Rectal smooth muscle tissue (tissue), 1 donor: ENCODE measurements at regions not wholly inside any gene's neighbourhood (a gene's known extent, or its start where the extent isn't known, plus 50 kb on each side); places are given as distances from the start of the nearest gene placed in this dataset.
A peak's percentile ranks its signal among the peaks of the same experiment; 100 is the strongest.

ENCODE experiments used
- H3K27ac ChIP-seq: one replicate; pipeline ENCODE4 v1.7.0; 2013; ENCODE audit warnings: low read depth, low read length, inconsistent platforms
- H3K27me3 ChIP-seq: one replicate; pipeline ENCODE4 v1.7.0; 2013; ENCODE audit warnings: low read length; ENCODE audit not compliant: control insufficient read depth, insufficient read depth
- H3K36me3 ChIP-seq: one replicate; pipeline ENCODE4 v1.7.0; 2013; ENCODE audit warnings: low read length; ENCODE audit not compliant: control insufficient read depth, insufficient read depth
- H3K4me1 ChIP-seq: one replicate; pipeline ENCODE4 v1.7.0; 2013; ENCODE audit warnings: low read length; ENCODE audit not compliant: control insufficient read depth, insufficient read depth
- H3K4me3 ChIP-seq: one replicate; pipeline ENCODE4 v1.7.0; 2013; ENCODE audit warnings: low read length
- H3K9ac ChIP-seq: one replicate; pipeline ENCODE4 v1.7.0; 2013; ENCODE audit warnings: low read length

DNA sequence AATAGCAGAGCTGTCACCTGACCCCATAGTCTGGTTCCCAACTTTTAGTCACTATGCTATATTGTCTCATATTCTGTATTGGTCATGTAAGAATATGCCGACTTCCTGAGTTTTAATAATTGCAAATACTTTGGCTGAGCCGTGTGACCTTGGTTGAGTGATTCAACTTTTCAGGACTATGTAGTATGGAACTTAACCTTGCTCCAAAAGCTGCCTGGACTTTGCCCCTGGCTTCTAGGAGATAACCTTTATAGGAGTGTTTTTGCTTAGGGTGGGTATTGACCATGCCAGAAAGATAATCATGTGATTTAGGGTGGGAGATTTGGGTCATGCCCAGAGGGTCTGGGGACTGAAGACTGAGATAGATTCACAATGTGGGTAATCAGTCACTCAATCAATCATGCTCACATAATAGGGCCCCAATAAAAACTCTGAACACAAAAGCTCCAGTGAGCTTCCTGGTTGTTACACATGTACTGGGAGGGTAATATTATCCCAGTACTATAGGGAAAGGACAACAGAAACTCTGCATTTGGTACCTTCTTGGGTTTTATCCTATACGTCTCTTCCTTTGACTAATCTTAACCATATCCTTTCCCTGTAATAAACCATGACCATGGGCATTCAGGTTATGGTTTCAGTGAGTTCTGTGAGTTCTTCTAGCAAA is 235.6 kb downstream of the RNF152 start:
- H3K9ac ChIP-seq, result no peak overlapping the region
- no peaks in the 10 kb centered on the region for H3K4me1 ChIP-seq
- no peak overlapping the region for H3K4me3 ChIP-seq
- H3K36me3 ChIP-seq, result no peaks in the 10 kb centered on the region
- H3K27ac ChIP-seq, result no peak overlapping the region
- H3K27me3 ChIP-seq, result no peaks in the 10 kb centered on the region

GRCh38 chr18:61655630-61656029 is 237.2 kb downstream of the RNF152 start:
- Histone ChIP-seq H3K9ac (no peak overlapping the region), H3K4me1 (no peaks in the 10 kb centered on the region), H3K36me3 (no peaks in the 10 kb centered on the region), H3K27ac (no peak overlapping the region), H3K27me3 (no peaks in the 10 kb centered on the region), H3K4me3 (no peak overlapping the region)

DNA sequence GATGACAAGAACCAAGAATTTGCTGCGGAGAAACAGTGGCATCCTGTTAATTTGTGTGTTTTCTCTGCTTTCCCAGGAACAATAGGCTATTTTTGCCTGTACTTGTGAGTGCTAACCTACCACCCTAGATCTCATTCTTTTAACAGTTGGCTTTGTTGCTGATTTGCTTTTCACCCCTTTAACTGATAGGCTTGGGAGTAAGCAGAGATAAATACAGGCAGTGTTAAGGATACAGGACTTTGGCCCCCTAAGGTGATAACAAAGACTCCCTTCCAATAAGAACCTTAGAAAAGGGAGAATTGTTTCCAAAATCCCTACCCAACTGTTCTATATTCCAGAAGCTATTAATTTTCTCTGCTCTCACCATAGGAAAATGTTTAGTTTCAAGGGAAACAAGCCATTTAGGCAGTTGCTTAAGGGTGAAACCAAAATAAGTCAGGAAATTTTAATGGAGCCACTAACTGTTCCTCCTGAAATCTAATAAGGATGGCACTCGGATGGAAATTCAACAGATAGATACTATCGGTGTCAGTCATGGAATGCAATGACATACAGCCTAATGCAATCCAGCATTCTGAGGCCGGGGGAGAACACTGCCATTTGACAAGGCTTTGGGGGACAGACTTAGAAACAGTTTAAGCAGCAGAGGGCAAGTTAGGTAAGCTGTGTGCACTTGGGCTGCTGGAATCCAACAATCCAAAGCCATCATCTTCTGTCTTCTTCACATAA is 238.8 kb downstream of the RNF152 start:
- no peak overlapping the region for H3K9ac ChIP-seq
- no peaks in the 10 kb centered on the region for H3K27me3 ChIP-seq
- H3K4me1 ChIP-seq, result no peaks in the 10 kb centered on the region
- no peak overlapping the region for H3K4me3 ChIP-seq
- no peaks in the 10 kb centered on the region for H3K36me3 ChIP-seq
- no peak overlapping the region for H3K27ac ChIP-seq

GRCh38 chr18:61651880-61652268 is 240.9 kb downstream of the RNF152 start:
- Histone ChIP-seq H3K27me3 (no peaks in the 10 kb centered on the region), H3K4me3 (no peak overlapping the region), H3K36me3 (no peaks in the 10 kb centered on the region), H3K27ac (no peak overlapping the region), H3K4me1 (no peaks in the 10 kb centered on the region), H3K9ac (no peak overlapping the region)

GRCh38 chr18:61651145-61651879 is 241.5 kb downstream of the RNF152 start:
- Histone ChIP-seq H3K27me3 (no peaks in the 10 kb centered on the region), H3K36me3 (no peaks in the 10 kb centered on the region), H3K27ac (no peak overlapping the region), H3K9ac (no peak overlapping the region), H3K4me3 (no peak overlapping the region), H3K4me1 (no peaks in the 10 kb centered on the region)

- no peak overlapping the region for H3K27ac ChIP-seq
- H3K4me3 ChIP-seq, result no peak overlapping the region
- H3K36me3 ChIP-seq, result no peaks in the 10 kb centered on the region
- no peaks in the 10 kb centered on the region for H3K27me3 ChIP-seq
- H3K4me1 ChIP-seq, result no peaks in the 10 kb centered on the region
- no peak overlapping the region for H3K9ac ChIP-seq
Observed at GRCh38 chr18:61643884-61644647, 248.7 kb downstream of the RNF152 start.

DNA sequence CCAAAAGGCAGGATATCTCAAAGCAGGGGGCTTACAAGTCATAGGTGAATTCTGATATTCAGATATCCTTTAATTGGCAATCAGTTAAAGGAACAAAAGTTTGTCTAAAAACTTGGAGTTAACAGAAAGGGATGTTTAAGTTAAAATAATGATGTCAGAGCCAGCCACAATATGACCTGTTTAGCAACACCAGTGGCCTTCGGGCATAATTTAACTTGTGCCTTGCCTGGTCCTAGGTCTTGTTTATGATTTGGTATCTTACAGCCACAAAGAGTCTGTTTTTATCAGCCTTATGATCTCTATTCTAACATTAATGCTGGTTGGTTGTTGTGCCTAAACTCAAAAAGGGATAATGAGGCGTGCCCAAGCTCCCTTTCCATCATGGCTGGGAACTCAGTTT is 252.9 kb downstream of the RNF152 start:
- Histone ChIP-seq H3K4me3 (no peak overlapping the region), H3K27ac (no peak overlapping the region), H3K9ac (no peak overlapping the region), H3K36me3 (no peaks in the 10 kb centered on the region), H3K27me3 (no peaks in the 10 kb centered on the region), H3K4me1 (no peaks in the 10 kb centered on the region)

DNA sequence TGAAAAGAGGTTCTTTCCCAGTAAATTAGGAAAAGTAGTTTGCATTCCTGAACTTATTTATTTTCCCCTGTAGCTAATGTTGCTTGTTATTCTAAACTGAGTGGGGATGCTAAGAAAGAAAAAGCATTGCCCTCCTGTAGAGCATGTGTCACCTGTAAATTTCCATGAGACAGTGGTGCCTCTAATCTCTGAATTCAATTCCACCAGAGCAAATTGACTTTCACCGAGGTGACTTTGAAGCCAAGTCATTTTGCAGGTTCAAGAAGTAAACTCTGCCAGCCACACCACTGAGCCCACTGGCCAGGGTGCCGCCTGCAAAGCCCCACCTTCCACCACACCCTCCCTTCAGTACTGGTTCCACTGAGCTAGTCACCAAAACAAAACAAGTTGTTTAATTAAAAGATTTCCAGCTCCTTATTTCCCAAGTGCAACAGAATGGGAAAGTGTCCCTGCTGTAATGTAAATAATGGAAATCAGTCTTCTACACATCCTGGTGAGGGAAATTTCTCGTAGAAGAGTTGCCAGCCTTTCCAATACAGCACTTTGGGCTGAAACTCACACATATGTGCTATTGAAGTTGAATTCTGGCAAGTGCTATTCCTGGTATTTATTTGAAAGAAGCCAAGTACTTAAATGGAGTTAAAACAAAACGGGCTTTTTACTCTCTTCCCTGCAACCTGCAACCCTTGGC is 254.8 kb downstream of the RNF152 start:
- Histone ChIP-seq H3K9ac (no peak overlapping the region), H3K27ac (no peak overlapping the region), H3K4me1 (no peaks in the 10 kb centered on the region), H3K36me3 (no peaks in the 10 kb centered on the region), H3K4me3 (no peak overlapping the region), H3K27me3 (no peaks in the 10 kb centered on the region)

DNA sequence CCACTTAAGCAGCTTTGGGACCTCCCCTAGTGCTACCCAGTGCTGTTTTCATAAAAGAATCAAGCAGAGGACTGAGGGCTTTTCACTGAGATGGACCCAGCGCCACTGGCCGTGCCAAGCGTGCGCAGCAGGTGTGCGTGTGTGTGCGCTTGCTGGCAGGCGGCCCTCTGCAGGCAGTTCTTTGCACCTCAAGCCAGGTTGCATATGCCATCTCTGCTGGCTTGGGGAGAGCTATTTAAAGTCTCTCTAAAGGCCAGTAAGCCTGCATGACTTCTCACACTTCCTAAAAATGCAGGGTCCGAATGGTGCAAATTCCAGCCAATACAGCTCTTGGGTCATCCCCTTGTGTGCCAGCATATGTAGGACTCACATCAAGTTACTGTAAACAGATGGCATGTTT is 255.5 kb downstream of the RNF152 start:
- Histone ChIP-seq H3K27ac (no peak overlapping the region), H3K27me3 (no peaks in the 10 kb centered on the region), H3K9ac (no peak overlapping the region), H3K4me3 (no peak overlapping the region), H3K36me3 (no peaks in the 10 kb centered on the region), H3K4me1 (no peaks in the 10 kb centered on the region)

- H3K27me3 ChIP-seq, result no peaks in the 10 kb centered on the region
- H3K4me1 ChIP-seq, result no peaks in the 10 kb centered on the region
- H3K27ac ChIP-seq, result no peak overlapping the region
- H3K36me3 ChIP-seq, result no peaks in the 10 kb centered on the region
- no peak overlapping the region for H3K9ac ChIP-seq
- peak overlapping the region; percentile 3 for H3K4me3 ChIP-seq
Observed at GRCh38 chr18:61635901-61636528, 256.8 kb downstream of the RNF152 start.

DNA sequence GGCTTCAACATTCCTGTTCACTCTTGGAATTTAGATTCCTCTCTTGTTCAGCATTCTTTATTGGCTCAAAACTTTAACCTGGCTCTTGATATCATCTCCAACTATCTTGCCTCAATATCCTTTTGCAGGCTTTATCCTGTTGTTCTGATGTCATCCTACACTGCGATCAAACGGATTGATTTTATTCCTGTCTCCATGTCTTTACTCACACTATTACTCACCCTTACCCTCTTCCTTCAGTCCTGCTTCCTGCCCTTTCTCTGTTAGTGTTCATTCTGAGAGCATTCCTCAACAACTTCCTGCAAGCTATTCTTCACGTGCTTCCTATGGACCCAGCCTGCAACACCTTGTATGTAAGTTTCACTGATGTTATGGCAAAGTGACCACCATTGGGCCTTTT is 264.7 kb downstream of the RNF152 start:
- Histone ChIP-seq H3K36me3 (no peaks in the 10 kb centered on the region), H3K27ac (no peak overlapping the region), H3K4me3 (no peak overlapping the region), H3K9ac (no peak overlapping the region), H3K4me1 (no peaks in the 10 kb centered on the region), H3K27me3 (no peaks in the 10 kb centered on the region)
